NCI-H1105 treated with DMSO at 0.1 percent for 48 hours (cell line): ENCODE measurements at regions not wholly inside any gene's neighbourhood (a gene's known extent, or its start where the extent isn't known, plus 50 kb on each side); places are given as distances from the start of the nearest gene placed in this dataset.
"Not testable (repeated sequence)": the region's sequence is repeated elsewhere in the genome, so short reads cannot be mapped to it uniquely, and the experiment has no call there.

Experiments
- DNase-seq: peaks from one replicate; lab custom pipeline; 2025; lab: John Stamatoyannopoulos, UW

DNA sequence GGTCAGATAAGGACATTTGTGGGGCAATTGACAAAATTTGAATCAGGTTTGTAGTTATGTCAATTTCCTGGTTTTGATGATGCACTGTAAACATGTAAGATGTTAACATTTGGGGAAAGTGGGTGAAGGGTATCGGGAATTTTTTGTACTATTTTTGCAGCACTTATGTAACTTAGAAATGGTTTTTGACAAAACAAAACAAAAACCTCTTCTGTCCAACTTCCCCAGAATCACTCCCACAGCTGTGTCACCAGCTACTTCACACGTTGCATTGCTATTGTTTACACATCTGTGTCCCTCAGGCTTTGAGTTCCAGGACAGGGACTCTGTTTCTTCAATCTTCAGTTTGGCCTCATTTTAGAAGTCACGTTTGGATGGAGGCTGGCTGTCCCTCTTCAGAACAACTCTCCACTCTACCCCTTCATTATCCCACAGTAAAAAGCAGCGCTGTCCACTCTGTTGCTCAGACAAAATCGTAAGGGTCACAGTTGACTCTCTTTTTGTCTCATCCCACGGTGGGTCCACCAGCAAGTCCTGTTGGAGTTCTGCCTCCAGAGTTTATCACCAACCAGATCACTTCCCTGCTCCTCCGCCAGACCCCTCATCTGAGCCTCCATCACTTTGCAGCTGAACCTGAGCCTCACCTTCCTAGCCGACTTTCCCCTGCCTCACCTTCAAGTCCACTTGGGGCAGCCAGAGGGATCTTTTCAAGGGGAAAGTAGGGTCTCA, 63.2 kb downstream of the NENF start:
- DNase-seq: no peak

DNA sequence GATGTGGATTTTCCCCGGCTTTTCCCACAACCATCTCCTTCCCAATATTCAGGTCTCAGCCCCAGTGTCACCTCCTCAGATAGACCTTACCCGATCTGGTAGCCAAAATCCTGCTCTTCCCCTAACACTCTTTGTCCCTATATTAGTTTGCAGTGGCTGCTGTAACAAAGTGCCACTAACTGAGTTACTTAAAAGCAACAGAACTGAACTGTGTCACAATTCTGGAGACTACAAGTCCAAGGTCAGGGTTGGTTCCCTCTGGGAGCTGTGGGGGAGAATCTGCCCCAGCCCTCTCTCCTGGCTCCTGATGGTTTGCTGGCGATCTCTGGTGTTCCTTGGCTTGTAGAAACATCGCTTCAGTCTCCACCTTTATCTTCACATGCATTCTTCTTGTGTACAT, 64.0 kb downstream of the NENF start:
- no peak for DNase-seq

GRCh38 chr1:212497553-212497952, 64.8 kb downstream of the NENF start:
- DNase-seq: no peak

- no peak for DNase-seq
These were observed 65.7 kb downstream of the NENF start for GRCh38 chr1:212498283-212499040.

GRCh38 chr1:212500351-212500750, 67.6 kb downstream of the NENF start:
- DNase-seq: no peak

- DNase-seq: no peak
These were observed 68.3 kb downstream of the NENF start for GRCh38 chr1:212500983-212501382.

DNA sequence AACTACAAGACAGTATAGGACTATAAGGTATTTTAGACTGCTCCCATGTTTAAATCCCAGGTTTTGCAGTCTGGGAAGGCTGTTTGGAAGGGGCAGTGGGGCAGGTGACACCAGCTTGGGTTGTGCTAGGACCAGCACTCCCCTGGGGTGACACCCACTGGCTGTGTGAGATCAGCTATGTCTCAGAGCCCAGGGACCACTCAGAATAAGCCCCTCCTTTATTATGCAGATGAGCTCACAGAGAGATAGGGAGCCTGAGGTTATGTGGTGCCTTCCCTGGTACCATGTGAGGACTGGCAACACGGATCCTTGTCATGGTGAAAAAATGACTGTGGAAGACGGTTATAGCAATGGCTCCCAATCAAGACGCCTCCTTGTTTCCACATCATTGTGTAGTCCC, 71.0 kb downstream of the NENF start:
- no peak for DNase-seq

DNA sequence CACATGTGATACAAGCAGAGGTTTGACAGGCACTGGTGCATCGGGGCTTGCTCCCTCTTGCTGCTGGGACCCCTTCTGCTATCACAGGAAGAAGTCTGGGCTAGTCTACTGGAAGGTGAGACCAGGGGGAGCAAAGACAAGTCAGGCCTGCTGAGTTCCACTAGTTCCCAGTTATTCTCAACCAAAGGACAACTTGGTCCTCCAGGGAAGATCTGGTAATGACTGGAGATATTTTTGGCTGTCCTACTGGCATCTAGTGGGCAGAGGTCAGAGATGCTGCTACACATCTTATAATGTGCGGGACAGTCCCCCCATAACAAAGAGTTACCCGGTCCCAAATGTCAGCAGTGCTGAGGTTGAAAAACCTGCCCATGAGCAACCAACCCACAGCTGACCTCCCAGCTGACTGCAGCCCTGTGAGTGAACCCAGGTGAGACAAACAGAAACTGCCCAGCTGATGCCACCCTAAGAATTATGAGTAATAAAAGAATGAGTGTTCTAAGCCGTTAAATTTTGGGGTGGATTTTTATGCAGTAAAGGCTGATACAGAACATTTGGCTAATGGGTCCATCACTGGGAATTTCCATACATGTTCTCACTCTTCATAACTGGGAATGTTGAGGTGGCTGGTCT, 71.6 kb downstream of the NENF start:
- no peak for DNase-seq

DNA sequence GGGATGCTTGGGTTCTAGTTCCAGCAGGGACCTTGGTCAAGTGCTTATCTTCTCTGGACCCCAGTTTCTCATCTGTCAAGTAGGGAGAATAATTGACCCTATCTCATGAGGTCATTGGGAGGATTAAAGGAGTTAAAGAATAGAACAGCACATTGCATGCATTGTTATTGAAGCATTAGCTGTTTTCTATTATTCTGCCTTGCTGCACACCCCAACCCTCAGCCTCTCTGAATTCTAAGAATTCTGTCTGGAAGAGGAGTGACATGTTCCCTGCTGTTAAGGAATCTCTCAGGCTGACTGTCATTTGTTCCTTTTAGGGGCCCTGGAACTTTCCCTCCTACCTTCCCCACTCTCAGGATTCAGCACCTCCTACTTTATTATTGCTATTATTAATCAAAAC, 73.9 kb downstream of the NENF start:
- no peak for DNase-seq

- DNase-seq: no peak
These were observed 74.6 kb downstream of the NENF start for GRCh38 chr1:212507369-212507768.

- DNase-seq: no peak
These were observed 80.3 kb downstream of the NENF start for GRCh38 chr1:212512816-212513559.

DNA sequence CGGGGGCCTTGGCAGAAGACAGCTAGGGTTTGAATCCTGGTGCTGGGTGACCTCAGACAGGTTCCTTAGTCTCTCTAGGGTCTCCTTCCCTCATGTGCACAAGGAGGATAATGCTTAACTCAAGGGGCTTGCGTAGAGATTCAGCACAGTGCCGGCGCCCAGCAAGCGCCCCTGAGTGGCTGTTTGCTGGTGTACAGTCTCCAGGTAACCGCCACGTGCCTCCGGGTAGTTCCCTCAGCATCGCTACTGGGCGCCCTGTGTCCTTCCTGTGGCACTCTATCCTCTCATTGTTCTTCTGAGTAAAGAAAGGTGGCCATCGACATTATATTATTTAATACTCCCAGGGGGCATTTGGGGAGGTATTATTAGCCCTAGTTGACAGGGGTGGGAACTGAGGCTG, 80.9 kb downstream of the NENF start:
- no peak for DNase-seq

DNA sequence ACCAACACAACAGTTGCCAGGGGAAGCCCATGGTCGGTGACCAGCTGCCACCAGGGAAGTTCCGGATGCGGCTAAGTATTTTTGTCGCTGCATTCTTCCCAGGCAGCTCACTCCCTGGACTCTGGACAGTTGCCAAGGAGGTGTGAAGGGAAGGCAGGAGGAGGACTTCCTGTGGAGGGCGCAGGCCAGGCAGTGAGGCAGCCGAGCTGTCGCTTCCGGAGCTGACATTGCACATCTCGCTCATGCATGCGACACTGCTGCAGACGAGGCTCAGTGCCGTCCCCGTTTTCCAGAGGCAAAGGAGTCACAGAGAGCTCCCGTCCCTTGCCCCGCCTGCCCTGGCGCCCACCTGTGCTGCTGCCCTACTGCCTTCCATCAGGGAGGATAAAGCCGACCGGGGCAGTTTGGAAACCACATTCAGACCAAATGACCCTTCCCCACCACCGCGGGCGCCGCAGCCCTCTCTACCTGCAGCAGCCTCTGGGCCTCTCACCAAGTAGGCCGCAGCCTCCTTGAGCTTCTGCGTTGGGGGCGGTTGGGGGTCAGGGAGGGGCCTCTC, 81.4 kb downstream of the NENF start:
- no peak for DNase-seq

DNA sequence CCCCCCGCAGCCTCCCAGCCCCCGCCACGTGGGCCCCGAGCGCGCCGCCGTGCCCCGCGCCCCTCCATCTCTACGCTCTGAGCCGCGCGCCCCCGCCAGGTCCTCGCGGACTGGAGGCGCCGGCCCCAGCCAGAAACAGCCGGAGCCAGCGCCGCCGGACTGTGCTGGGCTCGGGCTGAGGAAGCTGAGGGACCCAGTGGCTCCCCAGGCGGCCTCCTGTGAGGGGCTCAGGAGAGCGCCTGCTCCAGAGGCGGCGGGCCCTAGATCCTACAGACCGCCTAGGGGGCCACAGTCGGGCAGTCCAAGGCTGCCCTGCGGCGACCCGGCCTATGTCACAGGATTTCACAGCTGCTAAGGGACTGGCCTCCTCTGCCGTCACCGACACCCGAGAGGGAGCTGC, 82.1 kb downstream of the NENF start:
- DNase-seq: no peak

GRCh38 chr1:212515329-212515760, 82.6 kb downstream of the NENF start:
- DNase-seq: no peak

GRCh38 chr1:212516012-212516411, 83.3 kb downstream of the NENF start:
- not testable (repeated sequence) for DNase-seq

DNA sequence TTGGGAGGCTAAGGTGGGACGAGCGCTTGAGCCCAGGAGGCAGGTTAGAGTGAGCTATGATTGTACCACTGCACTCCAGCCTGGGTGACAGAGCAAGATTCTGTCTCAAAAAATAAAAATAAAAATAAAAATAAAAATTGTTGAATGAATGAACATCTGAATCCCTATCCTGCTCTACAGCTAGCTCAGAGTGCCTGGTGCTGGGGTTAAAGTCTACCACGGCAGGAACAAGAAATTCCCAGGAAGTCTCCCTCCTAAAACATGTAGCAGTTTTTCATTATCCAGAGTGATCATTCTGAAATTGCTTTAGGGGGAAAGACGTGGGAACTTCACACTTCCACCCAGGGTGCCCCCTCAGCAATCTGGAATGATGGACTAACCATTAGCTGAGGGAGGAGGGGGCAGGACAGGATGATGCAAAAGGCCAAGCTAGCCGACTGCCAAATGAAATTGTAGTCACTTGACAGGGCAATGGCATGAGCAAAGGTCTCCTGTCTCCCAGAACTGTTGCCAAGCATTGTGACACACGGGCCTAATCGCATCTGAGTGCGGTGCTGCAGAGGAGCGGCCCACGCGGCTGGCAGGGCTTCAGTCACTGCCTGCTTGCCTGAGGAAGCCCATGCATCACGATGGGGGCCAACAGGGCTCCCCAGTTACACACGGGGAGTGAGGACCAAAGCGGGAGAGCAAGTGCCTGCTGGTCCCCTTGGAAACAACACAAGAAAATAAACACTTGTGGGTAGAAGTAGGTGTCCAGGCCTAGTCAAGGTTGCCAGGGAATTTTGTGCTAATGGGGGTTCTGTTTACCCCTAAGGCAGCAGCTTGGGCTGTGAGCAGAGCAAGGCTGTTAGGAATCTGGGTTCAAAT, 85.7 kb downstream of the NENF start:
- DNase-seq: no peak

DNA sequence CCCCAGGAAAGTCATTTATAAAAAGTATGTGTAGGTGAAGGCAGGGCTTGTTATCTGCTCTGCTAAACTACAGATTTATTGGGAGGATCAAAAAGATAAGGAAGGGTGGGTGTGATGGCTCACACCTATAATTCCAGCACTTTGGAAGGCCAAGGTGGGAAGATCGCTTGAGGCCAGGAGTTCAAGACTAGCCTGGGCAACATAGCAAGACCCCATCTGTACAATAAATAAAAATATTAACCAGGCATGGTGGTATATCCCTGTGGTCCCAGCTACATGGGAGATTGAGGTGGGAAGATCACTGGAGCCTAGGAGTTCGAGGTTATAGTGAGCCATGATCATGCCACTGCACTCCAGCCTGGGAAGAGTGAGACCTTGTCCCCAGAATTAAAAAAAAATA, 86.4 kb downstream of the NENF start:
- DNase-seq: no peak

GRCh38 chr1:212520299-212520698, 87.6 kb downstream of the NENF start:
- no peak for DNase-seq

GRCh38 chr1:212520746-212521145, 87.8 kb upstream of the ATF3 start:
- no peak for DNase-seq

- no peak for DNase-seq
These were observed 83.0 kb upstream of the ATF3 start for GRCh38 chr1:212525479-212526110.
